ENCODE measurements at regions not wholly inside any gene's neighbourhood (a gene's known extent, or its start where the extent isn't known, plus 50 kb on each side); places are given as distances from the start of the nearest gene placed in this dataset.

DNA sequence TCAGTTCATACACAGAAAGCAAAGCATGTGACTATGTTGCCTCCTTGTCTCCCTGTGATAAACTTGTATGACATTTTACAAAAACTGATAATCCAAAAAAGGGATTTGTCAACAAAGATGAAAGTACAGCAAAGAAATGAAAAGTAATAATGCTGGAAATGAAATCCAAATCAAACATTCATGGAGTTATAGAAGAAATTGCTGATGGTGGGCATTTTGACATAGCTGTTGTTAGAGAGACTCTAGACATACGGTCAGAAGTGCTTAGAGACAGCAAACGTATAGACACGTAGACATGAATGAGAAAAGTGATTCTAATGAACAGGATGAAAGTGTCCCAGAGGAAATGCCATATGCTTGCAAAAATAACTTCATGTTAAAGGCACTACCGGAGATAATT lies 186.9 kb upstream of the RGMB start:
- TF ChIP-seq CTCF (IDR thresholded peaks at IDR 0.05) = no peak
- TF ChIP-seq POLR2A (IDR thresholded peaks at IDR 0.05) = no peak
